K562 (cell line): ENCODE measurements at regions not wholly inside any gene's neighbourhood (a gene's known extent, or its start where the extent isn't known, plus 50 kb on each side); places are given as distances from the start of the nearest gene placed in this dataset.

Source experiments
- ATAC-seq: fragments of 200-7000 bp; cut with Tn5 transposase; 3 replicates; pipeline ENCODE4 v1.9.1; 2020; ENCODE audit warnings: moderate library complexity
- BruUV-seq: library from RNA; stranded (reverse); fragments of 400-500 nt; replicated peaks from 2 replicates; lab custom pipeline; 2021; lab: Mats Ljungman, UMichigan
- CTCF ChIA-PET: fragments of 300-600 bp; formaldehyde crosslinking; extraction: SDS; loops from one replicate; lab custom pipeline; 2021; ENCODE audit warnings: low intra/inter-chr PET ratio; lab: Yijun Ruan, JAX
- POLR2A ChIA-PET: fragments of 300-600, 350-650 bp; sonication (Branson Sonifier 250); formaldehyde crosslinking; extraction: SDS; loops from one replicate; lab custom pipeline; 2021; ENCODE audit warnings: antibody characterized with exemption, inconsistent platforms; lab: Yijun Ruan, JAX
- DNase-seq, 4 experiments: peaks; one replicate each; pipeline versions ENCODE4 v3.0.0 to v3.0.0-alpha.2; 2011 to 2018; ENCODE audit warnings: low spot score in 3 of 4, mixed read lengths in 3 of 4; ENCODE audit errors: extremely low read depth in 1 of 4
- FAIRE-seq: peaks from 2 replicates; lab custom pipeline; 2011; peaks lifted over from hg19 to GRCh38; lab: Jason Lieb, UNC
- H2AFZ ChIP-seq: 2 replicates; pipeline ENCODE4 v1.6.0; 2011; ENCODE audit warnings: low read depth, low read length, control low read depth, inconsistent platforms
- H3K27ac ChIP-seq: fragments of 200-600 bp; 3 replicates; pipeline ENCODE4 v1.8.0; 2011; ENCODE audit warnings: low read depth, mild to moderate bottlenecking, control low read depth, inconsistent platforms, low read length, moderate library complexity, mixed read lengths; ENCODE audit errors: extremely low read depth
- H3K27me3 ChIP-seq, 2 experiments: fragments of 300-600 bp in 1 of 2; 2 replicates in 1 of 2; 3 replicates in 1 of 2; pipeline versions ENCODE4 v1.6.0 to v1.8.0; 2011; ENCODE audit warnings: inconsistent platforms in 2 of 2, low read length in 2 of 2, mild to moderate bottlenecking in 1 of 2, mixed read lengths in 1 of 2, moderate library complexity in 1 of 2; ENCODE audit not compliant: control insufficient read depth in 2 of 2, insufficient read depth in 2 of 2
- H3K36me3 ChIP-seq: fragments of 300-600 bp; 3 replicates; pipeline ENCODE4 v1.8.0; 2011; ENCODE audit warnings: mild to moderate bottlenecking, low read length, inconsistent platforms; ENCODE audit not compliant: control insufficient read depth, insufficient read depth
- H3K4me1 ChIP-seq, 2 experiments: fragments of 200-600 bp in 1 of 2; replicated peaks in 1 of 2; 2 replicates in 1 of 2; 3 replicates in 1 of 2; pipeline versions ENCODE4 v1.5.1 to v1.8.0; 2011; ENCODE audit warnings: inconsistent platforms in 2 of 2, low read length in 2 of 2, mild to moderate bottlenecking in 1 of 2, mixed read lengths in 1 of 2, moderate library complexity in 1 of 2; ENCODE audit not compliant: control insufficient read depth in 2 of 2, insufficient read depth in 2 of 2
- H3K4me2 ChIP-seq: 2 replicates; pipeline ENCODE4 v1.6.1; 2011; ENCODE audit warnings: low read length, control low read depth, inconsistent platforms, mixed read lengths; ENCODE audit not compliant: insufficient read depth
- H3K4me3 ChIP-seq: fragments of 200-600 bp; sonication (generic), shearing (Covaris generic); 2 replicates; pipeline ENCODE4 v1.5.1; 2016; ENCODE audit warnings: control low read depth, inconsistent platforms
- H3K79me2 ChIP-seq: fragments of 200-600 bp; 3 replicates; pipeline ENCODE4 v1.8.0; 2011; ENCODE audit warnings: low read length, inconsistent platforms; ENCODE audit not compliant: control insufficient read depth, insufficient read depth
- H3K9ac ChIP-seq, 2 experiments: 2 replicates each; pipeline versions ENCODE4 v1.6.0 to v1.6.1; 2011; ENCODE audit warnings: low read depth in 2 of 2, low read length in 2 of 2, control low read depth in 1 of 2, inconsistent platforms in 1 of 2, mild to moderate bottlenecking in 1 of 2, mixed read lengths in 1 of 2; ENCODE audit not compliant: insufficient read depth in 1 of 2
- H3K9me1 ChIP-seq: one replicate; pipeline ENCODE4 v1.6.0; 2011; ENCODE audit warnings: inconsistent platforms, mild to moderate bottlenecking, low read length, moderate library complexity; ENCODE audit not compliant: control insufficient read depth, insufficient read depth
- H3K9me3 ChIP-seq: replicated peaks from 2 replicates; pipeline ENCODE4 v1.5.1; 2011; ENCODE audit warnings: low read depth, low read length, inconsistent platforms; ENCODE audit not compliant: control insufficient read depth, insufficient read depth
- H4K20me1 ChIP-seq: replicated peaks from 2 replicates; pipeline ENCODE4 v1.6.1; 2011; ENCODE audit warnings: low read length, inconsistent platforms, mixed read lengths; ENCODE audit not compliant: control insufficient read depth, insufficient read depth
- CBFB ChIP-seq: sonication (generic); formaldehyde crosslinking; IDR thresholded peaks from 2 replicates; pipeline ENCODE4 v1.4.0; 2020; ENCODE audit warnings: mild to moderate bottlenecking, missing genetic modification reagents
- DDX20 ChIP-seq: fragments of 450-650 bp; IDR thresholded peaks from 2 replicates; pipeline ENCODE4 v1.6.1; 2016; ENCODE audit warnings: missing genetic modification characterization, low read depth, mild to moderate bottlenecking, missing compliant biosample characterization, moderate library complexity
- MAX ChIP-seq: sonication (generic); formaldehyde crosslinking; IDR thresholded peaks from 2 replicates; pipeline ENCODE4 v1.9.0; 2022; ENCODE audit warnings: mild to moderate bottlenecking, missing genetic modification reagents
- MIER1 ChIP-seq: fragments of 450-650 bp; IDR thresholded peaks from 2 replicates; pipeline ENCODE4 v1.6.1; 2016; ENCODE audit warnings: antibody characterized with exemption, mild to moderate bottlenecking, low read depth
- PBX2 ChIP-seq, 2 experiments: IDR thresholded peaks in 1 of 2; conservative IDR thresholded peaks in 1 of 2; 2 replicates each; pipeline ENCODE4 v1.6.1; 2016; ENCODE audit warnings: low read depth in 2 of 2, mild to moderate bottlenecking in 1 of 2, missing compliant biosample characterization in 1 of 2, missing genetic modification characterization in 1 of 2, moderate library complexity in 1 of 2
- POLR2AphosphoS2 ChIP-seq: IDR thresholded peaks from 2 replicates; pipeline ENCODE4 v1.6.1; 2012; ENCODE audit warnings: low read length, improper control_type of control experiment
- PTBP1 ChIP-seq: fragments of 200-400 bp; formaldehyde crosslinking; IDR thresholded peaks from 2 replicates; pipeline ENCODE4 v1.6.1; 2017; ENCODE audit warnings: low read depth, low read length
- RB1 ChIP-seq: fragments of 450-650 bp; IDR thresholded peaks from 2 replicates; pipeline ENCODE4 v1.6.1; 2017; ENCODE audit warnings: low read depth, mild to moderate bottlenecking
- TSHZ1 ChIP-seq: fragments of 250-450 bp; sonication (Bioruptor Pico); IDR thresholded peaks from 2 replicates; pipeline ENCODE4 v1.4.0; 2020; ENCODE audit warnings: mild to moderate bottlenecking, moderate library complexity
- WGBS: fragments of 100-300 bp; shearing (Covaris generic); methylation state at CpG from one replicate; pipeline ENCODE4 v1.1.6; 2016; ENCODE audit warnings: low coverage, mixed read lengths; ENCODE audit not compliant: insufficient coverage; ENCODE audit errors: missing lambda C conversion rate; 5-methylcytosine and 5-hydroxymethylcytosine counted together
- in situ Hi-C: fragments of 300-500 bp; cut with MboI; formaldehyde crosslinking; loops from 4 replicates; pipeline ENCODE4 v1.15.0; 2018; ENCODE audit warnings: inconsistent platforms, mixed read lengths
- intact Hi-C: fragments of 100-400 bp; cut with micrococcal nuclease; formaldehyde crosslinking; loops from 2 replicates; pipeline ENCODE4 v1.14.2; 2022
- TF ChIP-seq, protein P1 (sequence below): IDR thresholded peaks from 2 replicates; pipeline ENCODE4 v1.6.1; 2011; ENCODE audit not compliant: insufficient read length; ENCODE audit errors: extremely low read depth
- TF ChIP-seq, protein P2 (sequence below): sonication (generic); formaldehyde crosslinking; IDR thresholded peaks from 2 replicates; pipeline ENCODE4 v1.8.1; 2023; ENCODE audit warnings: mild to moderate bottlenecking, missing genetic modification reagents, moderate library complexity

GRCh38 chr21:43273016-43273707 is 104.4 kb downstream of the CRYAA start:
- Histone ChIP-seq H3K36me3 (no peaks in the 10 kb centered on the region), H3K27ac (no peak overlapping the region), H3K4me3 (no peak overlapping the region), H3K4me2 (no peak overlapping the region), H3K4me1 (peaks cover 0 to 8% of the 10 kb centered on the region in 2 experiments; a peak in 1 of 5 replicates), H3K9me3 (no peaks in the 10 kb centered on the region), H3K9ac (no peak overlapping the region), H3K9me1 (no peaks in the 10 kb centered on the region), H4K20me1 (peaks cover 20% of the 10 kb centered on the region; the same call in 1 of the 2 replicates), H2AFZ (no peak overlapping the region), H3K27me3 (peaks cover 53 to 99% of the 10 kb centered on the region in 2 experiments), H3K79me2 (no peaks in the 10 kb centered on the region)
- intact Hi-C loops (no loop called here), in situ Hi-C loops (no loop called here)
- ATAC-seq (no peak), DNase-seq (no peak), FAIRE-seq (no peak)
- 1% methylated on average over 22 of the region's 22 CpGs for WGBS
- no TSS peak for BruUV-seq
- ChIA-PET CTCF (no interaction called here), POLR2A (interaction anchor here (0.6 kb wide), 1 partner anchor 15 kb away, joined by 3 read pairs; no protein-coding TSS in a partner anchor)
- TF ChIP-seq MAX (CRISPR knock-in tag): no peak
- no peak for TF ChIP-seq DDX20
- no peak for TF ChIP-seq POLR2AphosphoS2
- TF ChIP-seq, protein P1, sequence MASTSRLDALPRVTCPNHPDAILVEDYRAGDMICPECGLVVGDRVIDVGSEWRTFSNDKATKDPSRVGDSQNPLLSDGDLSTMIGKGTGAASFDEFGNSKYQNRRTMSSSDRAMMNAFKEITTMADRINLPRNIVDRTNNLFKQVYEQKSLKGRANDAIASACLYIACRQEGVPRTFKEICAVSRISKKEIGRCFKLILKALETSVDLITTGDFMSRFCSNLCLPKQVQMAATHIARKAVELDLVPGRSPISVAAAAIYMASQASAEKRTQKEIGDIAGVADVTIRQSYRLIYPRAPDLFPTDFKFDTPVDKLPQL: no peak
- TF ChIP-seq TSHZ1 (CRISPR knock-in tag): no peak
- no peak for TF ChIP-seq MIER1
- no peak for TF ChIP-seq RB1
- no peak for TF ChIP-seq PBX2 (CRISPR knock-in tag; IDR thresholded peaks at IDR 0.05; ENCODE audit: low read depth)
- TF ChIP-seq PBX2 (tag; conservative IDR thresholded peaks at IDR 0.05; ENCODE audit: low read depth): no peak
- TF ChIP-seq, protein P2, sequence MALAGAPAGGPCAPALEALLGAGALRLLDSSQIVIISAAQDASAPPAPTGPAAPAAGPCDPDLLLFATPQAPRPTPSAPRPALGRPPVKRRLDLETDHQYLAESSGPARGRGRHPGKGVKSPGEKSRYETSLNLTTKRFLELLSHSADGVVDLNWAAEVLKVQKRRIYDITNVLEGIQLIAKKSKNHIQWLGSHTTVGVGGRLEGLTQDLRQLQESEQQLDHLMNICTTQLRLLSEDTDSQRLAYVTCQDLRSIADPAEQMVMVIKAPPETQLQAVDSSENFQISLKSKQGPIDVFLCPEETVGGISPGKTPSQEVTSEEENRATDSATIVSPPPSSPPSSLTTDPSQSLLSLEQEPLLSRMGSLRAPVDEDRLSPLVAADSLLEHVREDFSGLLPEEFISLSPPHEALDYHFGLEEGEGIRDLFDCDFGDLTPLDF (CRISPR knock-in tag): no peak
- no peak for TF ChIP-seq PTBP1
- no peak for TF ChIP-seq CBFB (CRISPR knock-in tag)
